SK-N-SH treated with all-trans-retinoic acid at 6 μM for 48 hours (cell line): ENCODE measurements at regions not wholly inside any gene's neighbourhood (a gene's known extent, or its start where the extent isn't known, plus 50 kb on each side); places are given as distances from the start of the nearest gene placed in this dataset.

Source experiments
- ESRRG ChIP-seq: fragments of 250-450 bp; sonication (Bioruptor Pico); IDR thresholded peaks from 2 replicates; pipeline ENCODE4 v1.6.1; 2021; ENCODE audit warnings: mild to moderate bottlenecking
- PPARA ChIP-seq: fragments of 250-450 bp; sonication (Bioruptor Pico); IDR thresholded peaks from 2 replicates; pipeline ENCODE4 v1.5.0; 2020; ENCODE audit warnings: mild to moderate bottlenecking, borderline replicate concordance
- RARB ChIP-seq: fragments of 250-450 bp; sonication (Bioruptor Pico); IDR thresholded peaks from 2 replicates; pipeline ENCODE4 v1.8.0; 2021; ENCODE audit warnings: mild to moderate bottlenecking, moderate library complexity
- SNAI2 ChIP-seq: fragments of 250-450 bp; sonication (Bioruptor Pico); IDR thresholded peaks from 2 replicates; pipeline ENCODE4 v1.5.0; 2020; ENCODE audit warnings: mild to moderate bottlenecking, moderate library complexity
- TCF4 ChIP-seq: fragments of 250-450 bp; sonication (Bioruptor Pico); IDR thresholded peaks from 2 replicates; pipeline ENCODE4 v1.8.0; 2021; ENCODE audit warnings: mild to moderate bottlenecking, moderate library complexity, borderline replicate concordance
- TOX ChIP-seq: fragments of 250-450 bp; sonication (Bioruptor Pico); IDR thresholded peaks from 2 replicates; pipeline ENCODE4 v1.8.0; 2021; ENCODE audit warnings: mild to moderate bottlenecking, moderate library complexity, borderline replicate concordance
- ZC3H10 ChIP-seq: fragments of 250-450 bp; sonication (Bioruptor Pico); IDR thresholded peaks from 2 replicates; pipeline ENCODE4 v1.5.1; 2021; ENCODE audit warnings: mild to moderate bottlenecking, moderate library complexity
- ZFP30 ChIP-seq: fragments of 450-650 bp; formaldehyde crosslinking; IDR thresholded peaks from 2 replicates; pipeline ENCODE4 v1.5.0; 2022; ENCODE audit warnings: mild to moderate bottlenecking, moderate library complexity
- ZNF565 ChIP-seq: fragments of 450-650 bp; formaldehyde crosslinking; conservative IDR thresholded peaks from 2 replicates; pipeline ENCODE4 v1.5.0; 2020; ENCODE audit warnings: low read depth, mild to moderate bottlenecking, moderate library complexity
- TF ChIP-seq, protein P1 (sequence below): fragments of 250-450 bp; sonication (Bioruptor Pico); IDR thresholded peaks from 2 replicates; pipeline ENCODE4 v1.8.0; 2020; ENCODE audit warnings: mild to moderate bottlenecking, moderate library complexity, borderline replicate concordance
- TF ChIP-seq, protein P2 (sequence below): fragments of 250-450 bp; sonication (Bioruptor Pico); IDR thresholded peaks from 2 replicates; pipeline ENCODE4 v1.5.0; 2020; ENCODE audit warnings: mild to moderate bottlenecking, moderate library complexity

- TF ChIP-seq, protein P1, sequence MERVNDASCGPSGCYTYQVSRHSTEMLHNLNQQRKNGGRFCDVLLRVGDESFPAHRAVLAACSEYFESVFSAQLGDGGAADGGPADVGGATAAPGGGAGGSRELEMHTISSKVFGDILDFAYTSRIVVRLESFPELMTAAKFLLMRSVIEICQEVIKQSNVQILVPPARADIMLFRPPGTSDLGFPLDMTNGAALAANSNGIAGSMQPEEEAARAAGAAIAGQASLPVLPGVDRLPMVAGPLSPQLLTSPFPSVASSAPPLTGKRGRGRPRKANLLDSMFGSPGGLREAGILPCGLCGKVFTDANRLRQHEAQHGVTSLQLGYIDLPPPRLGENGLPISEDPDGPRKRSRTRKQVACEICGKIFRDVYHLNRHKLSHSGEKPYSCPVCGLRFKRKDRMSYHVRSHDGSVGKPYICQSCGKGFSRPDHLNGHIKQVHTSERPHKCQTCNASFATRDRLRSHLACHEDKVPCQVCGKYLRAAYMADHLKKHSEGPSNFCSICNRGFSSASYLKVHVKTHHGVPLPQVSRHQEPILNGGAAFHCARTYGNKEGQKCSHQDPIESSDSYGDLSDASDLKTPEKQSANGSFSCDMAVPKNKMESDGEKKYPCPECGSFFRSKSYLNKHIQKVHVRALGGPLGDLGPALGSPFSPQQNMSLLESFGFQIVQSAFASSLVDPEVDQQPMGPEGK (CRISPR knock-in tag), result no peak
- TF ChIP-seq PPARA (CRISPR knock-in tag) (no peak), TCF4 (CRISPR knock-in tag) (no peak), ESRRG (CRISPR knock-in tag) (no peak), SNAI2 (CRISPR knock-in tag) (no peak), TOX (no peak), ZNF565 (no peak), ZFP30 (CRISPR knock-in tag) (no peak), ZC3H10 (no peak), RARB (CRISPR knock-in tag) (no peak)
- TF ChIP-seq, protein P2, sequence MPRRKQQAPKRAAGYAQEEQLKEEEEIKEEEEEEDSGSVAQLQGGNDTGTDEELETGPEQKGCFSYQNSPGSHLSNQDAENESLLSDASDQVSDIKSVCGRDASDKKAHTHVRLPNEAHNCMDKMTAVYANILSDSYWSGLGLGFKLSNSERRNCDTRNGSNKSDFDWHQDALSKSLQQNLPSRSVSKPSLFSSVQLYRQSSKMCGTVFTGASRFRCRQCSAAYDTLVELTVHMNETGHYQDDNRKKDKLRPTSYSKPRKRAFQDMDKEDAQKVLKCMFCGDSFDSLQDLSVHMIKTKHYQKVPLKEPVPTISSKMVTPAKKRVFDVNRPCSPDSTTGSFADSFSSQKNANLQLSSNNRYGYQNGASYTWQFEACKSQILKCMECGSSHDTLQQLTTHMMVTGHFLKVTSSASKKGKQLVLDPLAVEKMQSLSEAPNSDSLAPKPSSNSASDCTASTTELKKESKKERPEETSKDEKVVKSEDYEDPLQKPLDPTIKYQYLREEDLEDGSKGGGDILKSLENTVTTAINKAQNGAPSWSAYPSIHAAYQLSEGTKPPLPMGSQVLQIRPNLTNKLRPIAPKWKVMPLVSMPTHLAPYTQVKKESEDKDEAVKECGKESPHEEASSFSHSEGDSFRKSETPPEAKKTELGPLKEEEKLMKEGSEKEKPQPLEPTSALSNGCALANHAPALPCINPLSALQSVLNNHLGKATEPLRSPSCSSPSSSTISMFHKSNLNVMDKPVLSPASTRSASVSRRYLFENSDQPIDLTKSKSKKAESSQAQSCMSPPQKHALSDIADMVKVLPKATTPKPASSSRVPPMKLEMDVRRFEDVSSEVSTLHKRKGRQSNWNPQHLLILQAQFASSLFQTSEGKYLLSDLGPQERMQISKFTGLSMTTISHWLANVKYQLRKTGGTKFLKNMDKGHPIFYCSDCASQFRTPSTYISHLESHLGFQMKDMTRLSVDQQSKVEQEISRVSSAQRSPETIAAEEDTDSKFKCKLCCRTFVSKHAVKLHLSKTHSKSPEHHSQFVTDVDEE (CRISPR knock-in tag), result no peak
Measured at GRCh38 chr18:54060343-54061005, 164.0 kb downstream of the MBD2 start.
